SK-N-SH (cell line): ENCODE measurements at regions not wholly inside any gene's neighbourhood (a gene's known extent, or its start where the extent isn't known, plus 50 kb on each side); places are given as distances from the start of the nearest gene placed in this dataset.

Source experiments
- CTCF ChIA-PET: fragments of 300-600, 350-600 bp; formaldehyde crosslinking; extraction: SDS; loops from one replicate; lab custom pipeline; 2021; lab: Yijun Ruan, JAX
- POLR2A ChIA-PET: fragments of 350-600 bp; sonication (Branson Sonifier 250); formaldehyde crosslinking; extraction: SDS; loops from one replicate; lab custom pipeline; 2020; ENCODE audit warnings: antibody characterized with exemption, inconsistent platforms; lab: Yijun Ruan, JAX
- DNase-seq: peaks from one replicate; pipeline ENCODE4 v3.0.0; 2012
- H2AFZ ChIP-seq: fragments of 200-600 bp; sonication (generic); 2 replicates; pipeline ENCODE4 v1.8.1; 2016; ENCODE audit warnings: antibody characterized with exemption, mild to moderate bottlenecking, low read depth
- H3F3A ChIP-seq: fragments of 200-600 bp; sonication (generic); replicated peaks from 2 replicates; pipeline ENCODE3; 2016; ENCODE audit warnings: antibody characterized with exemption, mild to moderate bottlenecking; ENCODE audit not compliant: insufficient read depth
- H3K27ac ChIP-seq, 2 experiments: fragments of 200-500 bp in 1 of 2; fragments of 200-600 bp in 1 of 2; sonication (Bioruptor generic) in 1 of 2; sonication (generic), shearing (Covaris generic) in 1 of 2; 2 replicates each; pipeline versions ENCODE4 v1.5.1 to v1.6.1; 2014 to 2016; ENCODE audit warnings: low read depth in 2 of 2, inconsistent platforms in 1 of 2, low read length in 1 of 2, mild to moderate bottlenecking in 1 of 2, mixed read lengths in 1 of 2
- H3K27me3 ChIP-seq: fragments of 200-600 bp; sonication (generic), shearing (Covaris generic); 2 replicates; pipeline ENCODE4 v1.6.1; 2016; ENCODE audit warnings: mixed run types; ENCODE audit not compliant: insufficient read depth
- H3K36me3 ChIP-seq, 2 experiments: fragments of 200-500 bp in 1 of 2; fragments of 200-600 bp in 1 of 2; sonication (Bioruptor generic) in 1 of 2; sonication (generic) in 1 of 2; replicated peaks in 1 of 2; 2 replicates each; pipeline versions ENCODE3 to v1.5.1; 2014 to 2016; ENCODE audit warnings: low read length in 1 of 2, mild to moderate bottlenecking in 1 of 2; ENCODE audit not compliant: insufficient read depth in 2 of 2, control insufficient read depth in 1 of 2
- H3K4me1 ChIP-seq, 2 experiments: fragments of 200-500 bp in 1 of 2; fragments of 200-600 bp in 1 of 2; sonication (Bioruptor generic) in 1 of 2; sonication (generic), shearing (Covaris generic) in 1 of 2; 2 replicates each; pipeline versions ENCODE4 v1.5.1 to v1.6.1; 2014 to 2016; ENCODE audit warnings: low read depth in 1 of 2, low read length in 1 of 2, mixed run types in 1 of 2; ENCODE audit not compliant: insufficient read depth in 2 of 2, control insufficient read depth in 1 of 2
- H3K4me2 ChIP-seq: fragments of 200-600 bp; sonication (generic), shearing (Covaris generic); 2 replicates; pipeline ENCODE4 v1.6.1; 2017; ENCODE audit warnings: mixed run types
- H3K4me3 ChIP-seq, 2 experiments: fragments of 200-500 bp in 1 of 2; fragments of 200-600 bp in 1 of 2; sonication (Bioruptor generic) in 1 of 2; sonication (generic), shearing (Covaris generic) in 1 of 2; 2 replicates each; pipeline versions ENCODE4 v1.5.1 to v1.8.1; 2014 to 2016; ENCODE audit warnings: low read depth in 2 of 2, inconsistent platforms in 1 of 2, low read length in 1 of 2, mild to moderate bottlenecking in 1 of 2, mixed read lengths in 1 of 2, moderate library complexity in 1 of 2
- H3K79me2 ChIP-seq: fragments of 200-600 bp; sonication (generic); 2 replicates; pipeline ENCODE4 v1.8.1; 2017; ENCODE audit warnings: mild to moderate bottlenecking; ENCODE audit not compliant: insufficient read depth
- H3K9ac ChIP-seq: fragments of 200-600 bp; sonication (generic); 2 replicates; pipeline ENCODE4 v1.6.1; 2017; ENCODE audit warnings: mixed run types
- H3K9me2 ChIP-seq: fragments of 200-600 bp; sonication (generic); 2 replicates; pipeline ENCODE4 v1.6.1; 2017; ENCODE audit warnings: mixed run types
- H3K9me3 ChIP-seq: fragments of 200-600 bp; sonication (generic); 2 replicates; pipeline ENCODE4 v1.6.1; 2017; ENCODE audit warnings: mixed run types, mild to moderate bottlenecking, moderate library complexity
- H4K20me1 ChIP-seq: fragments of 200-600 bp; sonication (generic); 2 replicates; pipeline ENCODE4 v1.6.1; 2017; ENCODE audit warnings: mild to moderate bottlenecking, mixed run types; ENCODE audit not compliant: insufficient read depth
- CHD2 ChIP-seq: fragments of 150-350 bp; IDR thresholded peaks from 2 replicates; pipeline ENCODE4 v1.6.1; 2018; ENCODE audit warnings: low read length; ENCODE audit not compliant: partially characterized antibody
- ELF1 ChIP-seq: IDR thresholded peaks from 2 replicates; pipeline ENCODE4 v1.4.0; 2012
- EP300 ChIP-seq, 2 experiments: IDR thresholded peaks; 2 replicates each; pipeline versions ENCODE4 v1.4.0 to v1.6.1; 2012; ENCODE audit warnings: borderline replicate concordance in 1 of 2, low read depth in 1 of 2, low read length in 1 of 2
- EZH2phosphoT487 ChIP-seq: fragments of 200-600 bp; sonication (generic); IDR thresholded peaks from 2 replicates; pipeline ENCODE4 v1.6.1; 2017; ENCODE audit warnings: low read depth, mixed run types, mild to moderate bottlenecking, antibody characterized with exemption, moderate library complexity, borderline replicate concordance
- FOSL2 ChIP-seq: IDR thresholded peaks from 2 replicates; pipeline ENCODE4 v1.4.0; 2012; ENCODE audit warnings: low read depth, mild to moderate bottlenecking, moderate library complexity, borderline replicate concordance
- FOXJ3 ChIP-seq: sonication (generic); formaldehyde crosslinking; IDR thresholded peaks from 2 replicates; pipeline ENCODE4 v1.5.1; 2020; ENCODE audit warnings: mild to moderate bottlenecking, missing genetic modification reagents
- FOXM1 ChIP-seq: IDR thresholded peaks from 2 replicates; pipeline ENCODE4 v1.4.0; 2012; ENCODE audit warnings: low read depth, mild to moderate bottlenecking
- GABPA ChIP-seq: IDR thresholded peaks from 2 replicates; pipeline ENCODE4 v1.4.0; 2012; ENCODE audit warnings: low read depth, mild to moderate bottlenecking
- JUND ChIP-seq: IDR thresholded peaks from 2 replicates; pipeline ENCODE4 v1.4.0; 2012
- MEF2A ChIP-seq: IDR thresholded peaks from 2 replicates; pipeline ENCODE4 v1.4.0; 2012; ENCODE audit warnings: low read depth, borderline replicate concordance
- MXI1 ChIP-seq: IDR thresholded peaks from 2 replicates; pipeline ENCODE4 v1.6.1; 2012; ENCODE audit warnings: mild to moderate bottlenecking, low read depth, low read length, improper control_type of control experiment
- NFIC ChIP-seq: IDR thresholded peaks from 2 replicates; pipeline ENCODE4 v1.4.0; 2012; ENCODE audit warnings: borderline replicate concordance
- NRF1 ChIP-seq: IDR thresholded peaks from 2 replicates; pipeline ENCODE4 v1.6.1; 2012; ENCODE audit warnings: low read depth, mild to moderate bottlenecking, low read length
- POLR2AphosphoS5 ChIP-seq: IDR thresholded peaks from 2 replicates; pipeline ENCODE4 v1.6.1; 2012; ENCODE audit warnings: low read depth, low read length
- RAD21 ChIP-seq: IDR thresholded peaks from 2 replicates; pipeline ENCODE4 v1.6.1; 2012; ENCODE audit warnings: mild to moderate bottlenecking, low read length
- RCOR1 ChIP-seq: fragments of 150-350 bp; IDR thresholded peaks from 2 replicates; pipeline ENCODE4 v1.6.1; 2017; ENCODE audit warnings: antibody characterized with exemption, low read length
- RFX5 ChIP-seq: IDR thresholded peaks from 2 replicates; pipeline ENCODE4 v1.6.1; 2012; ENCODE audit warnings: mild to moderate bottlenecking, improper control_type of control experiment, low read length
- TCF12 ChIP-seq: IDR thresholded peaks from 2 replicates; pipeline ENCODE4 v1.4.0; 2012
- TEAD4 ChIP-seq: IDR thresholded peaks from 2 replicates; pipeline ENCODE4 v1.4.0; 2012; ENCODE audit warnings: mild to moderate bottlenecking, borderline replicate concordance; ENCODE audit not compliant: insufficient read depth
- USF1 ChIP-seq: IDR thresholded peaks from 2 replicates; pipeline ENCODE4 v1.4.0; 2012; ENCODE audit warnings: low read depth, borderline replicate concordance
- YY1 ChIP-seq: IDR thresholded peaks from 2 replicates; pipeline ENCODE4 v1.4.0; 2012; ENCODE audit warnings: low read depth, mild to moderate bottlenecking
- WGBS: methylation state at CpG from one replicate; pipeline ENCODE4 v1.1.6; 2017; ENCODE audit warnings: low lambda C conversion rate; 5-methylcytosine and 5-hydroxymethylcytosine counted together
- TF ChIP-seq, protein P1 (sequence below): IDR thresholded peaks from 2 replicates; pipeline ENCODE4; 2012
- TF ChIP-seq, protein P2 (sequence below): IDR thresholded peaks from 2 replicates; pipeline ENCODE4 v1.4.0; 2012; ENCODE audit warnings: low read depth
- TF ChIP-seq, protein P3 (sequence below): fragments of 200-600 bp; sonication (generic); IDR thresholded peaks from 2 replicates; pipeline ENCODE4 v1.6.1; 2017; ENCODE audit warnings: antibody characterized with exemption, mild to moderate bottlenecking, moderate library complexity
- TF ChIP-seq, protein P4 (sequence below): fragments of 150-350 bp; IDR thresholded peaks from 2 replicates; pipeline ENCODE4 v1.6.1; 2017; ENCODE audit warnings: antibody characterized with exemption, low read length, low read depth, borderline replicate concordance
- TF ChIP-seq, protein P5 (sequence below): IDR thresholded peaks from 2 replicates; pipeline ENCODE4 v1.6.1; 2012; ENCODE audit warnings: mild to moderate bottlenecking, low read depth, low read length, moderate library complexity

- no peak overlapping the region for H3K4me3 ChIP-seq
- no peak overlapping the region for H3K4me2 ChIP-seq
- ChIA-PET POLR2A (no interaction called here), CTCF (no interaction called here)
- no peaks in the 10 kb centered on the region for H3K79me2 ChIP-seq
- no peaks in the 10 kb centered on the region for H3F3A ChIP-seq
- no peaks in the 10 kb centered on the region for H4K20me1 ChIP-seq
- peak; percentile 20 for DNase-seq
- no peak overlapping the region for H2AFZ ChIP-seq
- no peak overlapping the region for H3K9ac ChIP-seq
- no peaks in the 10 kb centered on the region for H3K27me3 ChIP-seq
- no peaks in the 10 kb centered on the region for H3K4me1 ChIP-seq
- no peaks in the 10 kb centered on the region for H3K9me3 ChIP-seq
- no peaks in the 10 kb centered on the region for H3K36me3 ChIP-seq
- WGBS, result 11% methylated on average over 5 of the region's 5 CpGs
- H3K27ac ChIP-seq, result no peak overlapping the region
- no peaks in the 10 kb centered on the region for H3K9me2 ChIP-seq
- TF ChIP-seq EP300 (IDR thresholded peaks at IDR 0.05; ENCODE audit: borderline replicate concordance in 1 of 2, low read depth in 1 of 2, low read length in 1 of 2), result peak in 1 of 2 experiments; percentile 70; a peak in 1 of 4 replicates
- TF ChIP-seq USF1, result no peak
- no peak for TF ChIP-seq RAD21
- no peak for TF ChIP-seq EZH2phosphoT487
- no peak for TF ChIP-seq FOSL2
- TF ChIP-seq YY1, result no peak
- no peak for TF ChIP-seq NRF1
- no peak for TF ChIP-seq GABPA
- no peak for TF ChIP-seq RFX5
- TF ChIP-seq FOXM1, result no peak
- peak; percentile 19 for TF ChIP-seq CHD2
- TF ChIP-seq MXI1, result no peak
- TF ChIP-seq, protein P1, sequence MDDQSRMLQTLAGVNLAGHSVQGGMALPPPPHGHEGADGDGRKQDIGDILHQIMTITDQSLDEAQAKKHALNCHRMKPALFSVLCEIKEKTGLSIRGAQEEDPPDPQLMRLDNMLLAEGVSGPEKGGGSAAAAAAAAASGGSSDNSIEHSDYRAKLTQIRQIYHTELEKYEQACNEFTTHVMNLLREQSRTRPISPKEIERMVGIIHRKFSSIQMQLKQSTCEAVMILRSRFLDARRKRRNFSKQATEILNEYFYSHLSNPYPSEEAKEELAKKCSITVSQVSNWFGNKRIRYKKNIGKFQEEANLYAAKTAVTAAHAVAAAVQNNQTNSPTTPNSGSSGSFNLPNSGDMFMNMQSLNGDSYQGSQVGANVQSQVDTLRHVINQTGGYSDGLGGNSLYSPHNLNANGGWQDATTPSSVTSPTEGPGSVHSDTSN, result no peak
- TF ChIP-seq, protein P2, sequence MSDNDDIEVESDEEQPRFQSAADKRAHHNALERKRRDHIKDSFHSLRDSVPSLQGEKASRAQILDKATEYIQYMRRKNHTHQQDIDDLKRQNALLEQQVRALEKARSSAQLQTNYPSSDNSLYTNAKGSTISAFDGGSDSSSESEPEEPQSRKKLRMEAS, result no peak
- TF ChIP-seq, protein P3, sequence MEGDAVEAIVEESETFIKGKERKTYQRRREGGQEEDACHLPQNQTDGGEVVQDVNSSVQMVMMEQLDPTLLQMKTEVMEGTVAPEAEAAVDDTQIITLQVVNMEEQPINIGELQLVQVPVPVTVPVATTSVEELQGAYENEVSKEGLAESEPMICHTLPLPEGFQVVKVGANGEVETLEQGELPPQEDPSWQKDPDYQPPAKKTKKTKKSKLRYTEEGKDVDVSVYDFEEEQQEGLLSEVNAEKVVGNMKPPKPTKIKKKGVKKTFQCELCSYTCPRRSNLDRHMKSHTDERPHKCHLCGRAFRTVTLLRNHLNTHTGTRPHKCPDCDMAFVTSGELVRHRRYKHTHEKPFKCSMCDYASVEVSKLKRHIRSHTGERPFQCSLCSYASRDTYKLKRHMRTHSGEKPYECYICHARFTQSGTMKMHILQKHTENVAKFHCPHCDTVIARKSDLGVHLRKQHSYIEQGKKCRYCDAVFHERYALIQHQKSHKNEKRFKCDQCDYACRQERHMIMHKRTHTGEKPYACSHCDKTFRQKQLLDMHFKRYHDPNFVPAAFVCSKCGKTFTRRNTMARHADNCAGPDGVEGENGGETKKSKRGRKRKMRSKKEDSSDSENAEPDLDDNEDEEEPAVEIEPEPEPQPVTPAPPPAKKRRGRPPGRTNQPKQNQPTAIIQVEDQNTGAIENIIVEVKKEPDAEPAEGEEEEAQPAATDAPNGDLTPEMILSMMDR, result no peak
- TF ChIP-seq FOXJ3, result no peak
- TF ChIP-seq, protein P4, sequence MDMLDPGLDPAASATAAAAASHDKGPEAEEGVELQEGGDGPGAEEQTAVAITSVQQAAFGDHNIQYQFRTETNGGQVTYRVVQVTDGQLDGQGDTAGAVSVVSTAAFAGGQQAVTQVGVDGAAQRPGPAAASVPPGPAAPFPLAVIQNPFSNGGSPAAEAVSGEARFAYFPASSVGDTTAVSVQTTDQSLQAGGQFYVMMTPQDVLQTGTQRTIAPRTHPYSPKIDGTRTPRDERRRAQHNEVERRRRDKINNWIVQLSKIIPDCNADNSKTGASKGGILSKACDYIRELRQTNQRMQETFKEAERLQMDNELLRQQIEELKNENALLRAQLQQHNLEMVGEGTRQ, result no peak
- no peak for TF ChIP-seq NFIC
- TF ChIP-seq TEAD4, result no peak
- TF ChIP-seq, protein P5, sequence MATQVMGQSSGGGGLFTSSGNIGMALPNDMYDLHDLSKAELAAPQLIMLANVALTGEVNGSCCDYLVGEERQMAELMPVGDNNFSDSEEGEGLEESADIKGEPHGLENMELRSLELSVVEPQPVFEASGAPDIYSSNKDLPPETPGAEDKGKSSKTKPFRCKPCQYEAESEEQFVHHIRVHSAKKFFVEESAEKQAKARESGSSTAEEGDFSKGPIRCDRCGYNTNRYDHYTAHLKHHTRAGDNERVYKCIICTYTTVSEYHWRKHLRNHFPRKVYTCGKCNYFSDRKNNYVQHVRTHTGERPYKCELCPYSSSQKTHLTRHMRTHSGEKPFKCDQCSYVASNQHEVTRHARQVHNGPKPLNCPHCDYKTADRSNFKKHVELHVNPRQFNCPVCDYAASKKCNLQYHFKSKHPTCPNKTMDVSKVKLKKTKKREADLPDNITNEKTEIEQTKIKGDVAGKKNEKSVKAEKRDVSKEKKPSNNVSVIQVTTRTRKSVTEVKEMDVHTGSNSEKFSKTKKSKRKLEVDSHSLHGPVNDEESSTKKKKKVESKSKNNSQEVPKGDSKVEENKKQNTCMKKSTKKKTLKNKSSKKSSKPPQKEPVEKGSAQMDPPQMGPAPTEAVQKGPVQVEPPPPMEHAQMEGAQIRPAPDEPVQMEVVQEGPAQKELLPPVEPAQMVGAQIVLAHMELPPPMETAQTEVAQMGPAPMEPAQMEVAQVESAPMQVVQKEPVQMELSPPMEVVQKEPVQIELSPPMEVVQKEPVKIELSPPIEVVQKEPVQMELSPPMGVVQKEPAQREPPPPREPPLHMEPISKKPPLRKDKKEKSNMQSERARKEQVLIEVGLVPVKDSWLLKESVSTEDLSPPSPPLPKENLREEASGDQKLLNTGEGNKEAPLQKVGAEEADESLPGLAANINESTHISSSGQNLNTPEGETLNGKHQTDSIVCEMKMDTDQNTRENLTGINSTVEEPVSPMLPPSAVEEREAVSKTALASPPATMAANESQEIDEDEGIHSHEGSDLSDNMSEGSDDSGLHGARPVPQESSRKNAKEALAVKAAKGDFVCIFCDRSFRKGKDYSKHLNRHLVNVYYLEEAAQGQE, result no peak
- TF ChIP-seq RCOR1, result 0 out of 2 replicates have a peak, but pooled peaks have one; percentile 10
- no peak for TF ChIP-seq MEF2A
- TF ChIP-seq POLR2AphosphoS5, result no peak
- no peak for TF ChIP-seq ELF1
- no peak for TF ChIP-seq TCF12
- no peak for TF ChIP-seq JUND
Measured at GRCh38 chrX:17922303-17922702, 61.2 kb upstream of the RAI2 start.
